Endothelial cell of umbilical vein (primary cell): ENCODE measurements at regions not wholly inside any gene's neighbourhood (a gene's known extent, or its start where the extent isn't known, plus 50 kb on each side); places are given as distances from the start of the nearest gene placed in this dataset.

Experiments
- BruUV-seq: library from RNA; stranded (reverse); fragments of 400-500 nt; replicated peaks from 2 replicates; lab custom pipeline; 2021; lab: Mats Ljungman, UMichigan
- CTCF ChIA-PET: fragments of 300-600, 350-600 bp; sonication (Branson Sonifier 250); formaldehyde crosslinking; loops from one replicate; lab custom pipeline; 2021; ENCODE audit warnings: antibody characterized with exemption, inconsistent platforms; lab: Charles Lee
- POLR2A ChIA-PET: fragments of 300-600, 350-600 bp; sonication (Branson Sonifier 250); formaldehyde crosslinking; loops from one replicate; lab custom pipeline; 2021; ENCODE audit warnings: antibody characterized with exemption, inconsistent platforms; lab: Charles Lee
- DNase-seq: peaks from one replicate; pipeline ENCODE4 v3.0.0-alpha.2; 2011; ENCODE audit warnings: low read depth, low spot score
- FAIRE-seq: peaks from 2 replicates; lab custom pipeline; 2011; peaks lifted over from hg19 to GRCh38; lab: Jason Lieb, UNC
- H2AFZ ChIP-seq: 2 replicates; pipeline ENCODE4 v1.6.0; 2012; ENCODE audit warnings: low read depth, low read length, control low read depth, inconsistent platforms
- H3K27ac ChIP-seq: 2 replicates; pipeline ENCODE4 v1.5.1; 2011; ENCODE audit warnings: low read depth, mild to moderate bottlenecking, control low read depth, low read length, moderate library complexity; ENCODE audit not compliant: insufficient read depth
- H3K27me3 ChIP-seq, 2 experiments: 2 replicates each; pipeline versions ENCODE4 v1.6.0 to v1.6.1; 2011; ENCODE audit warnings: low read length in 2 of 2, mixed read lengths in 1 of 2; ENCODE audit not compliant: control insufficient read depth in 2 of 2, insufficient read depth in 2 of 2
- H3K36me3 ChIP-seq, 2 experiments: 2 replicates in 1 of 2; 3 replicates in 1 of 2; pipeline ENCODE4 v1.5.1; 2011; ENCODE audit warnings: low read length in 2 of 2, mild to moderate bottlenecking in 1 of 2, moderate library complexity in 1 of 2; ENCODE audit not compliant: control insufficient read depth in 2 of 2, insufficient read depth in 2 of 2; ENCODE audit errors: extremely low read depth in 1 of 2
- H3K4me1 ChIP-seq: 3 replicates; pipeline ENCODE4 v1.5.1; 2011; ENCODE audit warnings: mild to moderate bottlenecking, low read length; ENCODE audit not compliant: control insufficient read depth, insufficient read depth; ENCODE audit errors: extremely low read depth
- H3K4me2 ChIP-seq: 2 replicates; pipeline ENCODE4 v1.6.1; 2011; ENCODE audit warnings: low read length, control low read depth, mixed read lengths; ENCODE audit not compliant: insufficient read depth
- H3K4me3 ChIP-seq, 3 experiments: fragments of 200-600 bp in 1 of 3; sonication (generic), shearing (Covaris generic) in 1 of 3; replicated peaks in 1 of 3; 2 replicates each; pipeline ENCODE4 v1.5.1; 2011 to 2016; ENCODE audit warnings: control low read depth in 3 of 3, low read length in 3 of 3, mild to moderate bottlenecking in 2 of 3, inconsistent platforms in 1 of 3, low read depth in 1 of 3, moderate library complexity in 1 of 3; ENCODE audit not compliant: insufficient read depth in 1 of 3
- H3K79me2 ChIP-seq: 2 replicates; pipeline ENCODE4 v1.6.0; 2012; ENCODE audit warnings: low read length, inconsistent platforms; ENCODE audit not compliant: control insufficient read depth, insufficient read depth
- H3K9ac ChIP-seq: replicated peaks from 2 replicates; pipeline ENCODE3; 2011; ENCODE audit warnings: low read length, control low read depth; ENCODE audit not compliant: insufficient read depth; ENCODE audit errors: extremely low read depth
- H3K9me1 ChIP-seq: replicated peaks from 3 replicates; pipeline ENCODE4 v1.6.0; 2011; ENCODE audit warnings: mild to moderate bottlenecking, low read length; ENCODE audit not compliant: control insufficient read depth, insufficient read depth; ENCODE audit errors: extremely low read depth
- H3K9me3 ChIP-seq: replicated peaks from 2 replicates; pipeline ENCODE4 v1.5.1; 2012; ENCODE audit warnings: low read length, inconsistent platforms; ENCODE audit not compliant: control insufficient read depth, insufficient read depth
- H4K20me1 ChIP-seq: replicated peaks from 2 replicates; pipeline ENCODE3; 2011; ENCODE audit warnings: mild to moderate bottlenecking, low read length; ENCODE audit not compliant: control insufficient read depth, insufficient read depth; ENCODE audit errors: extremely low read depth
- EZH2 ChIP-seq: IDR thresholded peaks from 2 replicates; pipeline ENCODE4 v1.6.1; 2012; ENCODE audit warnings: borderline replicate concordance, low read depth, mild to moderate bottlenecking, moderate library complexity, low read length, inconsistent platforms; ENCODE audit not compliant: severe bottlenecking
- FOS ChIP-seq: IDR thresholded peaks from 2 replicates; pipeline ENCODE4 v1.6.1; 2011; ENCODE audit warnings: mild to moderate bottlenecking, low read length, moderate library complexity, borderline replicate concordance; ENCODE audit not compliant: insufficient read depth
- GATA2 ChIP-seq: IDR thresholded peaks from 2 replicates; pipeline ENCODE4 v1.7.0; 2011; ENCODE audit warnings: low read depth, mild to moderate bottlenecking, moderate library complexity, mixed read lengths, low read length; ENCODE audit not compliant: insufficient read length, insufficient read depth
- JUN ChIP-seq: IDR thresholded peaks from 2 replicates; pipeline ENCODE4 v1.6.1; 2011; ENCODE audit warnings: borderline replicate concordance, low read depth; ENCODE audit not compliant: insufficient read length, insufficient read depth
- MYC ChIP-seq: IDR thresholded peaks from one replicate; pipeline ENCODE4 v1.6.1; 2011; ENCODE audit warnings: mild to moderate bottlenecking, low read depth, low read length
- POLR2A ChIP-seq: IDR thresholded peaks from 2 replicates; pipeline ENCODE4 v1.6.1; 2012; ENCODE audit warnings: low read depth, mild to moderate bottlenecking, control low read depth, low read length
- POLR2AphosphoS5 ChIP-seq: IDR thresholded peaks from 2 replicates; pipeline ENCODE4 v1.6.1; 2012; ENCODE audit warnings: low read depth, mild to moderate bottlenecking, control low read depth, low read length, moderate library complexity; ENCODE audit not compliant: insufficient read depth
- dilution Hi-C: fragments of 300-500 bp; cut with MboI; formaldehyde crosslinking; loops from one replicate; pipeline ENCODE4 v1.15.0; 2019; ENCODE audit warnings: low sequenced_read_pairs; ENCODE audit not compliant: extremely low pct_ligation_motif_present
- intact Hi-C: fragments of 100-400 bp; cut with micrococcal nuclease; formaldehyde crosslinking; loops from one replicate; pipeline ENCODE4 v1.10.0; 2022
- TF ChIP-seq, protein P1 (sequence below), 2 donors: IDR thresholded peaks; 1 replicate in 1 of 2; 2 replicates in 1 of 2; pipeline ENCODE4 v1.5.1; 2011; ENCODE audit warnings: low read length in 2 of 2, mild to moderate bottlenecking in 2 of 2, moderate library complexity in 2 of 2, control low read depth in 1 of 2, inconsistent platforms in 1 of 2, low read depth in 1 of 2; ENCODE audit not compliant: insufficient read depth in 1 of 2; ENCODE audit errors: extremely low read depth in 1 of 2
- TF ChIP-seq, protein P2 (sequence below): IDR thresholded peaks from 2 replicates; pipeline ENCODE4 v1.6.1; 2011; ENCODE audit not compliant: insufficient read depth, insufficient read length

DNA sequence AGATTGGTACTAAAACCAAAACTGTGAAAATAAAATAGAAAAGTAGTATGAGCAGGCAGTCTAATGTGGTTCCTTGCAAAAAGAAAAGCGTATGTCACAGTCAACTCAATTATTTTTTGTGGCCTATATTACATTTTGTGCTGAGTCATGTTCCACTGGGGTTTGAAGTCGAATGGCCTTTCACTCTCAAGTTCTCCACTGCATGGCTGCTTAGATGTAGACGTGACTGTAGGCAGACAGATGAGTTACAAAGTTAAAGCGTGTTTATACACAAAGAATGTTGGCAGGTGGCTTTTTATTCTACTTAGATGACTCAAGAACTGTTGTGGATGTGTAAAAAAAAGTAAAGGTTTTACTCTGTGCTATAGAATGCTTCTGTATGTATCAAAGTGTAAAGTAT is 133.9 kb downstream of the SLITRK6 start:
- Histone ChIP-seq H3K4me1 (no peaks in the 10 kb centered on the region), H4K20me1 (no peaks in the 10 kb centered on the region), H3K4me2 (no peak overlapping the region), H3K79me2 (no peaks in the 10 kb centered on the region), H3K36me3 (no peaks in the 10 kb centered on the region), H3K27me3 (no peaks in the 10 kb centered on the region), H3K9me1 (no peaks in the 10 kb centered on the region), H3K9me3 (peaks cover 3% of the 10 kb centered on the region), H3K4me3 (no peak overlapping the region), H2AFZ (no peak overlapping the region), H3K9ac (no peak overlapping the region), H3K27ac (no peak overlapping the region)
- BruUV-seq, result no TSS peak
- dilution Hi-C loops (no loop called here), intact Hi-C loops (no loop called here)
- FAIRE-seq, result no peak
- ChIA-PET POLR2A (no interaction called here), CTCF (no interaction called here)
- TF ChIP-seq EZH2 (no peak), POLR2A (no peak), GATA2 (no peak), MYC (no peak), FOS (no peak), POLR2AphosphoS5 (no peak), JUN (no peak)
- TF ChIP-seq, protein P1, sequence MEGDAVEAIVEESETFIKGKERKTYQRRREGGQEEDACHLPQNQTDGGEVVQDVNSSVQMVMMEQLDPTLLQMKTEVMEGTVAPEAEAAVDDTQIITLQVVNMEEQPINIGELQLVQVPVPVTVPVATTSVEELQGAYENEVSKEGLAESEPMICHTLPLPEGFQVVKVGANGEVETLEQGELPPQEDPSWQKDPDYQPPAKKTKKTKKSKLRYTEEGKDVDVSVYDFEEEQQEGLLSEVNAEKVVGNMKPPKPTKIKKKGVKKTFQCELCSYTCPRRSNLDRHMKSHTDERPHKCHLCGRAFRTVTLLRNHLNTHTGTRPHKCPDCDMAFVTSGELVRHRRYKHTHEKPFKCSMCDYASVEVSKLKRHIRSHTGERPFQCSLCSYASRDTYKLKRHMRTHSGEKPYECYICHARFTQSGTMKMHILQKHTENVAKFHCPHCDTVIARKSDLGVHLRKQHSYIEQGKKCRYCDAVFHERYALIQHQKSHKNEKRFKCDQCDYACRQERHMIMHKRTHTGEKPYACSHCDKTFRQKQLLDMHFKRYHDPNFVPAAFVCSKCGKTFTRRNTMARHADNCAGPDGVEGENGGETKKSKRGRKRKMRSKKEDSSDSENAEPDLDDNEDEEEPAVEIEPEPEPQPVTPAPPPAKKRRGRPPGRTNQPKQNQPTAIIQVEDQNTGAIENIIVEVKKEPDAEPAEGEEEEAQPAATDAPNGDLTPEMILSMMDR (IDR thresholded peaks at IDR 0.05; ENCODE audit: extremely low read depth in 1 of 2, insufficient read depth in 1 of 2, low read depth in 1 of 2, low read length in 2 of 2), result no peak
- TF ChIP-seq, protein P2, sequence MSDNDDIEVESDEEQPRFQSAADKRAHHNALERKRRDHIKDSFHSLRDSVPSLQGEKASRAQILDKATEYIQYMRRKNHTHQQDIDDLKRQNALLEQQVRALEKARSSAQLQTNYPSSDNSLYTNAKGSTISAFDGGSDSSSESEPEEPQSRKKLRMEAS, result no peak
- no peak for DNase-seq
